NB4 (cell line): ENCODE measurements at regions not wholly inside any gene's neighbourhood (a gene's known extent, or its start where the extent isn't known, plus 50 kb on each side); places are given as distances from the start of the nearest gene placed in this dataset.

ENCODE experiments used
- DNase-seq: peaks from one replicate; pipeline ENCODE4 v3.0.0; 2010; ENCODE audit warnings: low read depth
- H3K4me3 ChIP-seq: one replicate; pipeline ENCODE4 v1.5.1; 2011; ENCODE audit warnings: mild to moderate bottlenecking, low read depth, low read length, moderate library complexity
- CTCF ChIP-seq: IDR thresholded peaks from one replicate; pipeline ENCODE4 v1.5.1; 2012; ENCODE audit warnings: low read depth, low read length
- MAX ChIP-seq: IDR thresholded peaks from 2 replicates; pipeline ENCODE4 v1.6.1; 2011; ENCODE audit warnings: low read depth, low read length
- MYC ChIP-seq: IDR thresholded peaks from 2 replicates; pipeline ENCODE4 v1.6.1; 2011; ENCODE audit warnings: low read depth, low read length
- POLR2A ChIP-seq: IDR thresholded peaks from 2 replicates; pipeline ENCODE4 v1.6.1; 2011; ENCODE audit warnings: mild to moderate bottlenecking; ENCODE audit not compliant: insufficient read length; ENCODE audit errors: extremely low read depth

DNA sequence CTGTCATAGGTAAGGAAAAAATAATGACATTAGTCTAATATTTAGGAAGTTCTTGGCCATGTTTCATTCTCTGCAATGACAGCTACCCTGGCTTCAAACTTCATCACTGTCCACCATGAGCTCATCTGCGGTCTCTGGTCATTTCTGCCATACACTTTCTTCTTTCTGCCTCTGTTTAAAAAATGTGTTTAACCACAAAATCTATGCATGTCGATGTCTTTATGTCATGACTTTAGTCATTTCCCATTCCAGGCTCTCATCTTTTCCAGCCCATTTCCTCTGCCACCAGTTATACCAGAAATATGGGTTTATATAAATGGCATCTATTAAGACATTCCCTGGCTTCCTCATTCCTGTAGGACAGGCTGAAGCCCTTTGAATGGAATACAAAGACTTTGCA is 68.5 kb upstream of the DUSP10 start:
- no peak for DNase-seq
- no peak overlapping the region for H3K4me3 ChIP-seq
- TF ChIP-seq MYC, result no peak

GRCh38 chr1:221809091-221810029 is 67.5 kb upstream of the DUSP10 start:
- no peak for TF ChIP-seq CTCF
- no peak for TF ChIP-seq MYC
- no peak for TF ChIP-seq POLR2A
- no peak for TF ChIP-seq MAX
- no peak overlapping the region for H3K4me3 ChIP-seq
- DNase-seq, result peak; percentile 3

- no peak for TF ChIP-seq MYC
- TF ChIP-seq POLR2A, result no peak
- TF ChIP-seq CTCF, result no peak
- no peak for TF ChIP-seq MAX
- DNase-seq, result no peak
- no peak overlapping the region for H3K4me3 ChIP-seq
Observed at GRCh38 chr1:221806984-221807383, 65.1 kb upstream of the DUSP10 start.

DNA sequence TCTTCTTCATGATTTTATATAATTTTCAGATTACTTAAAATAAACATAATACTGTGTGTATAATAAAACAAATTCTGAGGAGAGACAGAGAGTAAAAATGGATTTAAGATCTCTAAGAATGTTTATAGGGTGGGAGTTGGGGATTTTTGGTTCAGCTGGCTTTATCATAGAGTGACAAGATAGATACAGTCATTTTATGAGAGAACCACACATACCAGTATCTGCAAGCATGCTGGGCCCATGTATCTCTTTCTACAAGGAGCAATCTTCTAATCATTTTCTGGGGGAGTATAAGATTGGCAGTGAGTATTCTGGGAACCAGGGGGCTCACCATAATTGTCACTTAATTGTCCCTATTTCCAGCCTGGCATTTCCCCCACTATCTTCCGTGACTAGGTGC is 64.3 kb upstream of the DUSP10 start:
- DNase-seq, result no peak
- no peak overlapping the region for H3K4me3 ChIP-seq
- TF ChIP-seq CTCF (no peak), MAX (no peak), POLR2A (no peak), MYC (no peak)

DNA sequence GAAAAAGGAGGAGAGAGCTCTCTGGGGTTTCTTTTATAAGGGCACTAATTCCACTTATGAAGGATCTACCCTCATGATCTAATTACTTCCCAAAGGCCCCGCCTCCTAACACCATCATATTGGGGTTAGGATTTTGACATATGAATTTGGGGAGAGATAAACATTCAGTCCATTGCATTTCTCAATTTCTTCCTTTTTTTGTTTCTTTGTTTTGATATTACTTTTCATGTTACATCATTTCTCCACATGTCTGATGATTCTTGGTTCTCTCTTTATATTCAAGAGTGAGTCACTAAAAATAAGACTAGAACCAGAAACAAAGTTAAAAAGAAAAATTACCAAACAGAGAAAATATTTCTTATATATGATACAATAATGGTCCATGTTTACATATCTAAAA is 63.2 kb upstream of the DUSP10 start:
- no peak overlapping the region for H3K4me3 ChIP-seq
- TF ChIP-seq CTCF (no peak), MYC (no peak), MAX (no peak), POLR2A (no peak)
- DNase-seq, result no peak

DNA sequence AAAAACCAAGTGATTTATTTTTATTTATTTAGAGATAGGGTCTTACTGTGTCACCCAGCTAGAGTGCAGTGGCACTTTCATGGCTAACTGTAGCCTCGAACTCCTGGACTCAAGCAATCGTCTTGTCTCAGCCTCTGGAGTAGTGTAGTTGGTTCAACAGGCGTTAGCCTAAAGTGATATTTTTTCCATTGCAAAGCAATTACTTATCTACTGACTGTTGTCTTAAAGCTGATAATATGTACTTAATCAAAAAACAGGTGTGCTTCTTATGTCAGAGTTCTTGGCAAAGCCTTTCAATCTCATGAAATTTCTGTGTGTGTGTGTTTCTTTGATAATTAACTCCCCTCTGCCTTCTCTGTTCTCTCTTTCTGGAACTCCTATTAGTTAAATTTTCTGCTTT is 62.4 kb upstream of the DUSP10 start:
- no peak for DNase-seq
- no peak overlapping the region for H3K4me3 ChIP-seq
- TF ChIP-seq CTCF (no peak), MYC (no peak), POLR2A (no peak)
